Fibroblast of villous mesenchyme (primary cell): ENCODE measurements at regions not wholly inside any gene's neighbourhood (a gene's known extent, or its start where the extent isn't known, plus 50 kb on each side); places are given as distances from the start of the nearest gene placed in this dataset.

Experiments
- DNase-seq: peaks from one replicate; pipeline ENCODE4 v3.0.0-alpha.2; 2010; ENCODE audit warnings: low read depth
- H3K4me3 ChIP-seq: 2 replicates; pipeline ENCODE4 v1.5.1; 2011; ENCODE audit warnings: low read depth, mild to moderate bottlenecking, low read length
- TF ChIP-seq, protein P1 (sequence below): IDR thresholded peaks from 2 replicates; pipeline ENCODE4 v1.5.1; 2012; ENCODE audit warnings: low read depth, mild to moderate bottlenecking, low read length; ENCODE audit not compliant: insufficient read depth

DNA sequence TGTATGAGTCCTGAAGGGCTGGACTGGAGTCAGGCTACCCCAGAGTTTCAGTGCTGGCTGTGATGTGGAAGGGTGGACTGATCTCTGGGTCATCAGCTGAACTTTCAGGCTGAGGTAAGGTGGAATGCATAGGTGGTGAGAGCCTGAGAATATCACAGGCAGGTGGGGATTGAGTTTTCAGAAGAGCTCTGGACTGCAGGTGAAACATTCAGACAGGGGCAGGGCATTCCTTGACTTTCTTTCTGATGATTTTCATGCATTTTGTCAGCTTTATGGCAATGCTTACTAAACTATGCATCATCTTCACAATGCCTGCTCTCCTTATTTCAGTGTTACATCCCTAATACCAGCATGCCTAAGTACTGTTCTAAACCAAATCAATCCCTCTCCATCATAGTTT lies 755.0 kb downstream of the KCNA4 start:
- TF ChIP-seq, protein P1, sequence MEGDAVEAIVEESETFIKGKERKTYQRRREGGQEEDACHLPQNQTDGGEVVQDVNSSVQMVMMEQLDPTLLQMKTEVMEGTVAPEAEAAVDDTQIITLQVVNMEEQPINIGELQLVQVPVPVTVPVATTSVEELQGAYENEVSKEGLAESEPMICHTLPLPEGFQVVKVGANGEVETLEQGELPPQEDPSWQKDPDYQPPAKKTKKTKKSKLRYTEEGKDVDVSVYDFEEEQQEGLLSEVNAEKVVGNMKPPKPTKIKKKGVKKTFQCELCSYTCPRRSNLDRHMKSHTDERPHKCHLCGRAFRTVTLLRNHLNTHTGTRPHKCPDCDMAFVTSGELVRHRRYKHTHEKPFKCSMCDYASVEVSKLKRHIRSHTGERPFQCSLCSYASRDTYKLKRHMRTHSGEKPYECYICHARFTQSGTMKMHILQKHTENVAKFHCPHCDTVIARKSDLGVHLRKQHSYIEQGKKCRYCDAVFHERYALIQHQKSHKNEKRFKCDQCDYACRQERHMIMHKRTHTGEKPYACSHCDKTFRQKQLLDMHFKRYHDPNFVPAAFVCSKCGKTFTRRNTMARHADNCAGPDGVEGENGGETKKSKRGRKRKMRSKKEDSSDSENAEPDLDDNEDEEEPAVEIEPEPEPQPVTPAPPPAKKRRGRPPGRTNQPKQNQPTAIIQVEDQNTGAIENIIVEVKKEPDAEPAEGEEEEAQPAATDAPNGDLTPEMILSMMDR: no peak
- no peak overlapping the region for H3K4me3 ChIP-seq
- no peak for DNase-seq

DNA sequence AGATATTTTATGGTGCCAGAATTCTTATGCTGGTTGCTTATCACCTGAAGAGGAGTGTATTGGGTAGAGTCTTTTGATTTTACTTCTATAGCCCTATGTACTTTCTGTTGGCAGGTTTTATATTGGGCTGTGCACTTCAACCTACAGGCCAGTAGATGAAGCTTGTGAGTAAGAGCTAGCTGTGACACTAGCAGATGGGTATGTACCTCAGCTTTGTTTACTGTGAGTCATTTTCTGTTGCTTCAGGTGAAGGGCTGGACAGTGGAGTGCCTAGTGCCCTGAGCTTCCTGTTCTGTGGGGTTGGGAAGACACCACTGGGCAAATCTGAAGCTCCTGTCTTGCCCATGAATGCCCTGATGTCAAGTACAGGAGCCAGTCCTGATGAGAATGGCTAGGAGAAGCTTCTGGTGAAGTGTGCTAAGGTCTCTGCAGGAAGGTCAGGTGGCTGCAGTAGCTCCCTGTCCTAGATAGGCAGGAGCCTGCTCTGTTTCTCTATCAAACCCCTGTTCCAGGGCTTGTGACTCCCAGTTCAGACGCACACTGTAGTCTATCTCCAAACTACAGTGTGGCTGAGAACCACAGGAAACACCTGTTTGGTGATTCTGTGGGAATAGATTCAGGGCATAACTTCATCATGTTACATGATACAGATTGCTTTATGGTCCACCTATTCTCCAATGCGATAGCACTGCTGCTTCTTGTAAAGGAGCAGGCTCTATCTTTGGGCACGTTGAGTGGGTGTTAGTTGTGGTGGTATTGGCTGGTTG lies 755.7 kb downstream of the KCNA4 start:
- TF ChIP-seq, protein P1: no peak
- DNase-seq: no peak
- H3K4me3 ChIP-seq: no peak overlapping the region

DNA sequence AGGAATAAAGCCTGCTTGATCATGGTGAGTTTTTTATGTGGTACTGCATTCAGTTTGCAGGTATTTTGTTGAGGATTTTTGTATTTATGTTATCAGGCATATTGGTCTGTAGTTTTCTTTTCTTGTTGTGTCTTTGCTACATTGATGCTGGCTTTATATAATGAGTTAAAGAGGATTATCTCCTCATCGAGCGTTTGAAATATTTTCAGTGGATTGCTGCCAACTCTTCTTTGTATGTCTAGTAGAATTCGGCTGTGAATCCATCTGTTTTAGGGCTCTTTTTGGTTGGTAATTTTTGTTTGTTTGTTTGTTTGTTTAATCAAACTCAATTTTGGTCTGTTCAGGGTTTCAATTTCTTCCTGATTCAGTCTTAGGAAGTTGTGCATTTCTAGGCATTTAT lies 758.4 kb downstream of the KCNA4 start:
- TF ChIP-seq, protein P1: no peak
- no peak for DNase-seq

DNA sequence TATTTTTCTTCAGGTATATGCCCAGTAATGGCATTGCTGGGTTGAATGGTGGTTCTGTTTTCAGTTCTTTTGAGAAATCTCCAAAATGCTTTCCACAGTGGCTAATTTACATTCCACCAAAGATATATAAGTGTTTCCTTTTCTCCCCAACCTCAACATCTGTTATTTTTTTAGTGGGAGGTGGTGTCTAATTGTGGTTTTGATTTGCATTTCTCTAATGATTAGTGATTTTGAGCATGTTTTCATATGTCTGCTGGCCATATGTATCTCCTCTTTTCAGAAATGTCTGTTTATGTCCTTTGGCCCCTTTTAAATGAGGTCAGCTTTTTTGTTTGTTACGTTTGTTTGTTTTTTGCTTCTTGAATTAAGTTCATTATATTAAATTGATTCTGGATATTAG lies 760.2 kb downstream of the KCNA4 start:
- H3K4me3 ChIP-seq: no peak overlapping the region
- DNase-seq: no peak
- TF ChIP-seq, protein P1: no peak

More for the DNA sequence above, 758.4 kb downstream of the KCNA4 start:
- no peak overlapping the region for H3K4me3 ChIP-seq

DNA sequence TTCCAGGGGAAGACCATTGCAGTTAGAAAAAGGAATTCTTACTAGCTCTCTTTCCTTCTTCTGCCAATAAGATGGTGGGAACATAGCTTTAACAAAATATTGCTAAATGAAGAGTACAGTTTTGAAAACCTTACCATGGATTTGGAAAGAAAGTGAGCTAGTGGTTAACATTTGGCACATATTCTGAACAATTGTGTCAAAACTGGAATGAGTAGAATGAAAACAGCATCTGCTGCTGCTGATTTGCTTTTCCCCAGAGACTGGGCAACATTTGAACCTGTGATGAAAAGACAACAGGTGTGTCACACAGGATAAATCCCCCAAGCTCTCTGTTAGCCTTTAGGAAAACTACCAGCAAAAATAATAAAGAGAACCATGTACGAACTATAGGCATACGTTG lies 761.4 kb downstream of the KCNA4 start:
- no peak for DNase-seq
- TF ChIP-seq, protein P1: no peak
- no peak overlapping the region for H3K4me3 ChIP-seq

DNA sequence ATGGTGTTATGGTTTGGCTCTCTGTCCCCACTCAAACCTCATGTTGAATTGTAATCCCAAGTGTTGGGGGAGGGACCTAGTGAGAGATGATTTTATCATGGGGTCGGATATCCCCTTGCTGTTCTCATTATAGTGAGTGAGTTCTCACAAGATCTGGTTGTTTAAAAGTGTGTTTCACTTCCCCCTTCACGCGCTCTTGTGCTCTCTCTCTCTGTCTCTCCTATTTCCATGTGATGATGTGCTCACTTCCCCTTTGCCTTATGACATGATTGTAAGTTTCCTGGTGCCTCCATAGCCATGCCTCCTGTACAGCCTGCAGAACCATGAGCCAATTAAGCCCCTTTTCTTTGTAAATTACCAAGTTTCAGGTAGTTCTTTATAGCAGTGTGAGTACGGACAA lies 765.1 kb downstream of the KCNA4 start:
- DNase-seq: no peak
- H3K4me3 ChIP-seq: no peak overlapping the region
- TF ChIP-seq, protein P1: no peak

DNA sequence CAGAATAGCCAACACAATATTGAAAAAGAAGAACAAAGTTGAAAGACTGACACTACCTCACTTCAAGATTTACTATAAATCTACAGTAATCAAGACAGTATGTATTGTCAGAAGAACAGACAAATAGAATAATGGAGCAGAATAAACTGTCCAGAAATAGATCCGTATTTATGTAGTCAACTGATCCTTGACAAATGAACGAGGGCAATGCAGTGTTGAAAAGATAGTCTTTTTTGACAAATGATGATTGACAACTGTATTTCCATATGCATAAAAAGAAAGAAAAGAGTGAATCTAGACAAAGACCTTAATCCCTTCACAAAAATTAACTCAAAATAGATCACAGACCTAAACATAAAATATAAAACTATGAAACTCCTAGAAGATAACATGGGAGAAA lies 767.1 kb downstream of the KCNA4 start:
- no peak for DNase-seq
- H3K4me3 ChIP-seq: no peak overlapping the region

More for the DNA sequence above, 767.1 kb downstream of the KCNA4 start:
- TF ChIP-seq, protein P1: no peak
